GM19438 (cell line): ENCODE measurements at regions not wholly inside any gene's neighbourhood (a gene's known extent, or its start where the extent isn't known, plus 50 kb on each side); places are given as distances from the start of the nearest gene placed in this dataset.

ENCODE experiments used
- ATAC-seq: cut with Tn5 transposase; IDR thresholded peaks from one replicate; pipeline ENCODE4 v1.9.1; 2021; ENCODE audit warnings: low read depth; ENCODE audit not compliant: unreplicated experiment

- no peak for ATAC-seq
Measured at GRCh38 chr6:14786008-14786407, 459.9 kb upstream of the JARID2 start.

GRCh38 chr6:14786455-14786854, 459.4 kb upstream of the JARID2 start:
- no peak for ATAC-seq

- ATAC-seq = no peak
Measured at GRCh38 chr6:14787250-14787649, 458.6 kb upstream of the JARID2 start.

- ATAC-seq = no peak
Measured at GRCh38 chr6:14787677-14788076, 458.2 kb upstream of the JARID2 start.

- no peak for ATAC-seq
Measured at GRCh38 chr6:14789996-14790395, 455.9 kb upstream of the JARID2 start.

- no peak for ATAC-seq
Measured at GRCh38 chr6:14790976-14791375, 454.9 kb upstream of the JARID2 start.

- ATAC-seq = no peak
Measured at GRCh38 chr6:14791526-14791925, 454.3 kb upstream of the JARID2 start.

GRCh38 chr6:14792118-14792955, 453.5 kb upstream of the JARID2 start:
- ATAC-seq = no peak

- ATAC-seq = no peak
Measured at GRCh38 chr6:14795451-14795850, 450.4 kb upstream of the JARID2 start.

- ATAC-seq = no peak
Measured at GRCh38 chr6:14796974-14797762, 448.7 kb upstream of the JARID2 start.

- no peak for ATAC-seq
Measured at GRCh38 chr6:14797875-14798593, 447.8 kb upstream of the JARID2 start.

GRCh38 chr6:14798594-14798982, 447.3 kb upstream of the JARID2 start:
- no peak for ATAC-seq

- no peak for ATAC-seq
Measured at GRCh38 chr6:14798996-14799588, 446.8 kb upstream of the JARID2 start.

GRCh38 chr6:14799928-14800327, 445.9 kb upstream of the JARID2 start:
- peak; percentile 78 for ATAC-seq

- ATAC-seq = no peak
Measured at GRCh38 chr6:14802514-14803160, 443.2 kb upstream of the JARID2 start.

- no peak for ATAC-seq
Measured at GRCh38 chr6:14804001-14804784, 441.7 kb upstream of the JARID2 start.

- no peak for ATAC-seq
Measured at GRCh38 chr6:14804785-14805210, 441.1 kb upstream of the JARID2 start.

GRCh38 chr6:14806101-14806500, 439.8 kb upstream of the JARID2 start:
- ATAC-seq = no peak

GRCh38 chr6:14807130-14807529, 438.7 kb upstream of the JARID2 start:
- no peak for ATAC-seq
